NOMO-1 (cell line): ENCODE measurements at regions not wholly inside any gene's neighbourhood (a gene's known extent, or its start where the extent isn't known, plus 50 kb on each side); places are given as distances from the start of the nearest gene placed in this dataset.
A peak's percentile ranks its signal among the peaks of the same experiment; 100 is the strongest.
"Not testable (repeated sequence)": the region's sequence is repeated elsewhere in the genome, so short reads cannot be mapped to it uniquely, and the experiment has no call there.

Experiments
- DNase-seq, 2 experiments: peaks; one replicate each; lab custom pipeline; 2025; ENCODE audit not compliant: unreplicated experiment in 2 of 2; lab: John Stamatoyannopoulos, UW

GRCh38 chr15:69668039-69668705 is 215.6 kb downstream of the RPLP1 start:
- no peak for DNase-seq

GRCh38 chr15:69668963-69669362 is 216.3 kb downstream of the RPLP1 start:
- peak; percentile 29 to 49 for DNase-seq

DNA sequence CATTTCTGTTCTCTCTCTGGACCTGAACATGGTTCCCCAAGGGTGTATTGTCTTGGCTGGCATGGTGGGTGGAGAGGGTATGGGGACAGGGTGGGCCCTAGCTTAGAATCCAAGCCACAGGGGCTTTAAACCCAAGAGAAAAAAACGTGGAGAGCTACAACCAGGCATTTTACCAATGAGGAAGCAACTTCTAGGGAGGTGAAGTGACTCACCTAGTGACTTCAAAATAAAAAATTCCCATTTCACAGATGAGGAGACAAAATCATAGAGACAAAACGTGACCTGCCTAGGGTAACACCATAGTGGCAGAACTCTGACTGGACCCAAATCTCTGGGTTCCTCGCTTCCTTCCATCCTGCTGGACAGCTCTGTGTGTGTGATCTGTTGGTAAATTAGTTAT is 216.8 kb downstream of the RPLP1 start:
- DNase-seq, result peak in 1 of 2 experiments; percentile 19

DNA sequence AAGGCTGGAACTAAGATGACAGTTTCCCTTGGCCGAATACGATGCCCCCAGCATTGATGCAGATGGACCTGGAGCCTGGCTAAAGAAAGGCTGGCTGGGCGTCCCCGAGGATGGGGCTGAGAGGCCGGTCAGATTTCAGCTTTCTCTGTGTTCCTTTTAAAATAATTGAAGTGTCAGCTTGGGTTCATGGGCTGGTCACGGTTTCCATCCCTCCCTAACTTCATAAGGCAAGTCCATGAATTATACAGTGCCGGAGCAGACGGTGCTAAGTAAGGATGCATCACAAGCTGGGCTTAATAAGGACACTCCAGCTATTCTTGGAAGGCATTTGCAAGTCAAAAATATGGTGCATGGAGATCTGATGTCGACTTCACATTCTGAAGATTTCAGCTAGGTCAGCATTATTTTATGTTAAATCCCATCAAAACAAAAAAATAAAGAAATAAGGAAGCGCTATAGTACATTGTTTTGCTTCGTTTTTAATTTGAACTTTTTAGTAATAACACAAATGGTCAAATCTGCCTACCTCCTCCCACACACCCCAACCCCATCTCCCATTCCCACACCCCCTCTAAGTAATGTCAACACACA is 220.8 kb downstream of the RPLP1 start:
- DNase-seq, result no peak

DNA sequence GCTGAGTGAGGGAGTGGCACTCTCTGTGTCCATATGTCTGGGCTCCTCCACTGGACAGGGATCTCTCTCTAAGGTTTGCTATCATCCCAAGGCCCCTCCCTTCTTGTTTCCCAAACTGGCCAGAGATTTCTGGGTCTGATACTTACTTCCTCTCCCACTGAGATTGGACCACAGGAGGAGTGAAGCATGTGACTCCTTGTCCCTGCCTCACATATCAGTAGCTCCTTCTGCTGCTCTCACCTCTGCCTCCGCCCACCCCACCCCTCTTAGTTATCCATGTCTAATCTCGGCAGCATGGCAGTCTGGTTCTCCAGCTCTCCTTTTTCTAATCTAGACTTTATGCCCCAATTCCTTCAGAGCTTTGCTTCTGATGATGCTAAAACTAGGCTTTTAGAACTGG is 223.1 kb downstream of the RPLP1 start:
- DNase-seq, result no peak

DNA sequence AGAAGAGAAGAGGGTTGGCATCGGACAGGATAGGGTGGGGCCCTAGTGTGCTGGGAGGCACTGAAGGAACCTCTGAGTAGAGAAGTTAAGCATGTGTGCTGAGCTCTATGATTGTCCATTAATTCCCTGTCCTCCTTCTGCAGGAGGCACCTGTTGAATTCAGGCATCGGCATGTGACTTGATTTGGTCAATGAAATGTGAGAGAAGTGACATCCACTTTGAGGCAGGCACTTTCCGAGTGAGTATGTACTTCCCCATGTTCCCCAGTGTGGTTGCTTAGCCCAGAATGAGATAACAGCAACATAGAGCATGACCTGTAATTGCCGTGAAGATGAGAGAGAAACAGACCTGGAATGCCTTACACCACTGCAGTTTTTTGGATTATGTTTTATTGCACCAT is 224.8 kb downstream of the RPLP1 start:
- peak in 1 of 2 experiments; percentile 11 for DNase-seq

DNA sequence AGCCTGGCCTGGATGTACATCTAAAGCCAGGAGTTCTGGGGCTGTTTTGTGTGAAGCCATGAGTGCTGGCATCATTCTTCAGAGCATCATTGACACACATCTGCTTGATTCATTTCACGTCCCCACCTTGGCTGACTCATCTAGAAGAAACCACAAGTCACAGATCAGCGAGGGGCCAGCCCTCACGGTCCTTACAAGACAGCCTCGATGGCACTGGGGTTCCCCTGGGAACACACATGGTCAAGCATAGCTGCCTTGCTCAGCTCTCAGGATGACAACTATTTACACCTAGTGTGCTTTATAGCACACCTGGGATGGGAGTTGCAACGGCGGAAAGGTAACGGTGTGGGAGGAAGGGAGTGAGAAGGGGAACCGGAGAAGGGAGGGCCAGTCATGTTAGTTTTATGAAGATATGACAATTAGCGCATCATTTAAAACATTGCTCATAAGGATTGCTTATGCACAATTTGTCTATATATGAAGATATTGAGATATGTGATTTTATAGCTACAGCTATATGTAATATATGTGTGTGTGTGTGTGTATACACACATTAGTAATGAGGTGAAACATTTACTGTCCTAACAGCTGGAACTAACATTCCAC is 227.1 kb downstream of the RPLP1 start:
- DNase-seq, result no peak

DNA sequence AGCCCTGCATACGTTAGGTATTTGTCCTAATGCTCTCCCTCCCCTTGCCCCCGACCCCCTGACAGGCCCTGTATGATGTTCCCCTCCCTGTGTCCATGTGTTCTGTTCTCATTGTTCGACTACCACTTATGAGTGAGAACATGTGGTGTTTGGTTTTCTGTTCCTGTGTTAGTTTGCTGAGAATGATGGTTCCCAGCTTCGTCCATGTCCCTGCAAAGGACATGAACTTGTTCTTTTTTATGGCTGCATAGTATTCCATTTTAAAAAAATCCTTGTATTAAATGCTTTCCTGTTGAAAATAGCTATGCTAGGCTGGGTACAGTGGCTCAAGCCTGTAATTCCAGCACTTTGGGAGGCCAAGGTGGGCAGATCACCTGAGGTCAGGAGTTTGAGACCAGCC is 232.2 kb downstream of the RPLP1 start:
- DNase-seq, result not testable (repeated sequence)

DNA sequence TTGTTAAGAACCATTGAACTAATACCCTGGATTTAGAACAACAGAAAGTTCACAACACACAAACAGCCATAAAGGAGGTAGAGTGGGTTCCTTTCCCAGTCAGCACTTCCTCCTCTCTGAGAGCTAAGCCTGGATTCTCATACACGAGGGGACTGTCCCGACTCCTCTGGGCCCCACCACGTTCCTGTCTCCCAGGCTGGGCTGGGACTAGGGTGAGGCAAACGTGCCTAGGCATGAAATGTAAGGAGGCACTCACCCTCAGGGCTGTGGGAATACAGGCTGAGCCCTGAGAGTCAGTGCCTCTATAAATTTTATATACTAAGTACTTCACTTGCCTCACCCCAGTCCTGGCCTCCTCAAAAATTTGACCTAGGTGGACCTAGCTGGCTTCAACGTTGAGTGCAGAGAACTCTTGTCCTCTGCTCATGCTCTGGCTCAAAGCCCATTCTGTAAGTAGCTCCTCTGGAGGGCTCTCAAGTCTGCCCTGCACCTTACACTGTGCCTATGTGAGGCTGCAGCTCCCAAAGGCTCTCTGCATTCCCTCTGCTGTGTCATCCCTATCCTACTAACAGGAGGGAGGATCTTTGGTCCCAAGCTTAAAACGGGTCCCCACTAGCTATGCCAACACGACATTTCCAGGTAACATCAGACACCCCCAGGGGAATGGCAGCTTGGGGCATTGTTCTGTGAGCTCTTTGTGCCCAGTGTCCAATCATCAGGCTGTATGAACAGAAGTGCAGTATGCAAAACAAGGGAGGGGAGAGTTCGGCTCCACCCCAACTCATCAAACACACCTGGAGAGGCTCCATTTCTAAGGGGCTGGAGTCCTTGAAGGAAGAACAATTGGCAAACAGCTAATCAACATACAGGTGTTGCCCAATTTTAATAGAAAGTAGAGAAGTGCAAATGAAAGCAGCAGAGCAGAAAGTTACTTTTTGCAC is 233.2 kb downstream of the RPLP1 start:
- no peak for DNase-seq

GRCh38 chr15:69686626-69687025 is 234.0 kb downstream of the RPLP1 start:
- no peak for DNase-seq

- no peak for DNase-seq
These were observed 236.5 kb downstream of the RPLP1 start for GRCh38 chr15:69689133-69689532.

GRCh38 chr15:69691307-69692015 is 238.8 kb downstream of the RPLP1 start:
- peak; percentile 37 to 54 for DNase-seq

- DNase-seq, result no peak
These were observed 239.7 kb downstream of the RPLP1 start for GRCh38 chr15:69692342-69692741.

DNA sequence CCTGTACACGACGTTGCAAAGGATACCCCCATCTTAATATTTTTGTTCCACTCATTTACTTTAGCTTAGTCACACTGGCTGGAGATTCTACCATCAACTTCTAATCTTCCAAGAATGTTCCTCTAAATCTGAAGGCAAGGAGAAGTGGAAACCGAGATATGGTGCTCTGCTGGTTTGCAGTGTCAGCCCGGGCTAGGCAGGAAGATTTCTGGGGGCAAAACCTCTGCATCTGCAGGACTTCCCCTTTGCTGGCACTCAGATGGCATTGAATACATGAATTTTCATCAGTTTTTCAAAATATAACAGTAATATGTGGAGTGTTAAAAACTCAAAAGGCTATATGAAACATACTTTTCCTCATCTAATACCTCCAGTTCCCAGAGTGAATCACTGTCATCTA is 240.4 kb downstream of the RPLP1 start:
- DNase-seq, result no peak

DNA sequence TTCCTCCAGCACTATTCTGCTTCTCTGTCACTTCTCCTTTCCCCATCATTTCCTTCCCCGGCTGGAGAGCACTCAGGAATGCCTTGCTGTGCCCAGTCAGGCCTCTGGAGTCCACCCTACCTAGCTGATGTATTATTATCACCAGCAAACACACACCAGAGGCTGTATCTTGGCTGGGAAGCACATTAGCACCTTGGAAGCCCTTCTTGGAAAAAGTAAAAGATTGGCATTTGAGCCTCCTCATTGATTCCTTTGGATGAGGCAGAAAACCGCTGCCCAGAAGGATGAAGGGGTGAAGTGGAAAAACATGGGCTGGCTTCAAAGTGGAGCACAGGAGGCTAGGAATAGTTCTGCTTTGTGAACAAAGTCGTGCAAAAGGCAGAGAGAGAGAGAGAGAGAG is 244.3 kb downstream of the RPLP1 start:
- DNase-seq, result no peak

GRCh38 chr15:69697916-69698315 is 245.3 kb downstream of the RPLP1 start:
- no peak for DNase-seq

DNA sequence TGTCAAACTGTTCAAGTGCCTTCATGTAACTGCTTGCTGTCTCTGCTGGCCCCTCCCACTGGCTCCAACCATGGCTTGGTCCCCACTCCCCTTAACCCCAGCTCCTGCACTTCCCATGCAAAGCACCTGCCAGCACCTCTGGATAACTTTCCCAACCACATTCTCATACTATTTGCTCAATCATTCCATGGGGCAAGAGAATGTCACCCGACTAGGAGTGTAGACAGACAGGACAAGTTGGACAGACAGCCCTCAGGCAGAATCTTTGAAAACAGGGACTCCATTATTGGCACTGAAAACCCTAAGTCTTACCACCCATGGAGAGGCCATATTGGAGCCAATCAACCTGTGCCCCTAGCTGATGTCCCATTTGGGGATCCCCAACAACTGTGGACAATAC is 246.5 kb downstream of the RPLP1 start:
- DNase-seq, result no peak

GRCh38 chr15:69700380-69700779 is 247.8 kb downstream of the RPLP1 start:
- no peak for DNase-seq

DNA sequence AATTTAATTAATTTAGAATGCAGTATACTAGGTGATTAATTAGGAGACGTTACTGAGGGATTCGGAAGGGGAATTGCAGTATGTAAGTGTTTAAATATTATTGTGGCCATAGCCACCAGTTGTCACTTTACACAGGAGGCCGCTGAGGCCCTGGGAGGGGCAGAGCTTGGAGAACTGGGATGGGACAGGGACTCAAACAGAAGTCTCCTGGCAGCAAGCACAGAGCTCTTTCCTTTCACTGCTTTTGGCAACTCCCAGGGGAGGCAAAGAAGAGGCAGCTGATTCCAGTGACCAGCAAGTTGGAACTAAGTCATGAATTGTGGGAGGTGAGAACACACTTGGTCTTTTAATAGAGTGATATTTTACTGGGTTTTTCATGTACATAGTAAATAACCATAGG is 248.6 kb downstream of the RPLP1 start:
- no peak for DNase-seq

GRCh38 chr15:69703532-69704187 is 251.0 kb downstream of the RPLP1 start:
- no peak for DNase-seq
